Gastroesophageal sphincter (tissue), 4 donors: ENCODE measurements at regions not wholly inside any gene's neighbourhood (a gene's known extent, or its start where the extent isn't known, plus 50 kb on each side); places are given as distances from the start of the nearest gene placed in this dataset.

Source experiments
- ATAC-seq: fragments of 150-250 bp; one replicate; pipeline ENCODE4 v1.9.1; 2016; ENCODE audit warnings: mild to moderate bottlenecking, moderate library complexity
- H3K27ac ChIP-seq, 4 donors: fragments of 200-600 bp; sonication (generic) in 3 of 4; 1 replicate in 3 of 4; 2 replicates in 1 of 4; pipeline ENCODE4 v1.5.1; 2016 to 2019
- H3K27me3 ChIP-seq: fragments of 200-600 bp; sonication (generic); one replicate; pipeline ENCODE4 v1.5.1; 2019
- H3K36me3 ChIP-seq, 2 donors: fragments of 200-600 bp; sonication (generic); one replicate each; pipeline ENCODE4 v1.5.1; 2019; ENCODE audit warnings: control low read depth in 1 of 2
- H3K4me1 ChIP-seq, 3 donors: fragments of 200-600 bp; sonication (generic); 1 replicate in 2 of 3; 2 replicates in 1 of 3; pipeline ENCODE4 v1.5.1; 2016 to 2019; ENCODE audit warnings: control low read depth in 2 of 3
- H3K4me3 ChIP-seq, 2 donors: fragments of 200-600 bp; sonication (generic); one replicate each; pipeline ENCODE4 v1.5.1; 2019; ENCODE audit warnings: mild to moderate bottlenecking in 1 of 2, moderate library complexity in 1 of 2
- H3K9me3 ChIP-seq, 3 donors: fragments of 200-600 bp; sonication (generic); one replicate each; pipeline ENCODE4 v1.5.1; 2017 to 2019; ENCODE audit warnings: control low read depth in 2 of 3
- CTCF ChIP-seq, 4 experiments: fragments of 200-600 bp in 2 of 4; fragments of 450-650 bp in 2 of 4; sonication (generic) in 1 of 4; IDR thresholded peaks; one replicate each; pipeline ENCODE4 v1.5.1; 2017 to 2019; ENCODE audit warnings: antibody characterized with exemption in 4 of 4, mild to moderate bottlenecking in 2 of 4, moderate library complexity in 2 of 4
- EP300 ChIP-seq: sonication (generic); formaldehyde crosslinking; IDR thresholded peaks from one replicate; pipeline ENCODE4 v1.6.1; 2017; ENCODE audit warnings: antibody characterized with exemption, mild to moderate bottlenecking
- POLR2A ChIP-seq, 2 donors: fragments of 450-650 bp; IDR thresholded peaks; one replicate each; pipeline ENCODE4 v1.6.1; 2017; ENCODE audit warnings: antibody characterized with exemption in 2 of 2, mild to moderate bottlenecking in 2 of 2, moderate library complexity in 1 of 2
- POLR2AphosphoS5 ChIP-seq: sonication (generic); formaldehyde crosslinking; IDR thresholded peaks from one replicate; pipeline ENCODE4 v1.6.1; 2017; ENCODE audit warnings: antibody characterized with exemption
- WGBS, 2 donors: methylation state at CpG; one replicate each; pipeline ENCODE4 v1.1.5; 2018; ENCODE audit warnings: low coverage in 1 of 2; 5-methylcytosine and 5-hydroxymethylcytosine counted together

DNA sequence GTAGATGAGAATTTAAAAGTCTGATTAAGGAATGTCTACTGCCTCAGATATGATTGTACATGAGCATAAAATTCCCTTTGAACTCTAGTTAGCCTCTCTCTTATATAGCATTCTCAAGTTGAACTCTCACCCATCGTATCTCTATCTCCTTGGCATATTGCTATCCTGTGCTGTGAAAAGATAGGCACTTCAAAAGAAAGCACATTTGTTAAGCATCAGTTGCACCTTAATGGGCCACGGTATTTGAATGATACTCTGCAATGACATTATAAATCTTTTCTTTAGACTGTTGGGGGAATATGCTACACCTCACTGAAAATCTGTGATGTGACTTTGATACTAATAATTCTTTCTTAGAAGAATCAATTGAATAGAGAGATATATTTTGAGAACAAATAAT, 570.7 kb downstream of the JRKL start:
- Histone ChIP-seq H3K36me3 (no peaks in the 10 kb centered on the region), H3K4me3 (no peak overlapping the region), H3K27ac (no peak overlapping the region), H3K4me1 (no peaks in the 10 kb centered on the region), H3K27me3 (no peaks in the 10 kb centered on the region), H3K9me3 (no peaks in the 10 kb centered on the region)
- 36 to 49% methylated on average over 2 of the region's 2 CpGs for WGBS, 2 donors
- TF ChIP-seq POLR2AphosphoS5, result no peak
- TF ChIP-seq CTCF (IDR thresholded peaks at IDR 0.05), result no peak
- TF ChIP-seq POLR2A (IDR thresholded peaks at IDR 0.05), result no peak
- no peak for TF ChIP-seq EP300
- ATAC-seq, result no peak

- no peak for ATAC-seq
- no peak for TF ChIP-seq POLR2A (IDR thresholded peaks at IDR 0.05)
- TF ChIP-seq CTCF (IDR thresholded peaks at IDR 0.05), result no peak
- no peak for TF ChIP-seq POLR2AphosphoS5
- no peak for TF ChIP-seq EP300
- H3K27me3 ChIP-seq, result no peaks in the 10 kb centered on the region
- 80 to 87% methylated on average over 1 of the region's 1 CpG for WGBS, 2 donors
- H3K36me3 ChIP-seq, result no peaks in the 10 kb centered on the region
- no peak overlapping the region for H3K27ac ChIP-seq
- no peaks in the 10 kb centered on the region for H3K4me1 ChIP-seq
- no peaks in the 10 kb centered on the region for H3K9me3 ChIP-seq
- H3K4me3 ChIP-seq, result no peak overlapping the region
Observed at GRCh38 chr11:96960926-96961325, 571.1 kb downstream of the JRKL start.

DNA sequence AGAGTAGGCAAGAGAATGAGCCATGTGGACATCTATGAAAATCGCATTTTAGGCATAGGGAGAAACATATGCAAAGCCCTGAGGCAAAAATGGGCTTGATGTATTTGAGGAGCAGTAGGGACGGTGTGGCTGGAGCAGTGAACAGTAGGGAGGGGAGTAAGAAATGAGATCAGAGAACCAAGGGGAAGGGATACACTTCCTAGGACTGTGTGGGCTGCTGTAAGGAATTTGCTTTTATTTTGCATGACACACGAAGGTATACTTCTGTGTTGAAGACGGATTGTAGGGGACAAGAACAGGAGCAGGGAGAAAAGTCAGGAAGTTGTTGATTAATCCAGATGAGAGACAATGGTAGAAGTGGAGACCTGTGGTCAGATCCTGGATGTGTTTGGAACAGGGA, 572.1 kb downstream of the JRKL start:
- H3K4me3 ChIP-seq, result no peak overlapping the region
- no peaks in the 10 kb centered on the region for H3K36me3 ChIP-seq
- ATAC-seq, result no peak
- no peaks in the 10 kb centered on the region for H3K9me3 ChIP-seq
- 64 to 76% methylated on average over 3 to 4 of the region's 4 CpGs for WGBS, 2 donors
- H3K27ac ChIP-seq, result no peak overlapping the region
- H3K27me3 ChIP-seq, result no peaks in the 10 kb centered on the region
- TF ChIP-seq POLR2AphosphoS5, result no peak
- no peak for TF ChIP-seq CTCF (IDR thresholded peaks at IDR 0.05)
- no peak for TF ChIP-seq EP300
- TF ChIP-seq POLR2A (IDR thresholded peaks at IDR 0.05), result no peak
- H3K4me1 ChIP-seq, result no peaks in the 10 kb centered on the region

DNA sequence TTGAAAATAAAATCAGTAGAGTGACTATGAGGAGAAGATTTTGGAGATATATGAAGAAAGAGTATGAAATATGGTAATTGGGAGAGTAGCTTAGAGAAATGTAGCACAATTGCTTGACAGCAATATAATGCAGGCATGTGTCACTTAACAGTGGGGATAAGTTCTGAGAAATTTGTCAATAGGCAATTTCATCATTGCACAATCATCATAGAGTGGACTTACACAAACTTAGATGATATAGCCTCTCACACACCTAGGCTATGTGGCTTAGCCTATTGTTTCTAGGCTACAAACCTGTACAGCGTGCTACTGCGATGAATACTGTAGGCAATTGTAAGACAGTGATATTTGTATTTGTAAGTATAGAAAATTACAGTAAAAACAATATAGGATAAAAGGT, 573.6 kb downstream of the JRKL start:
- Histone ChIP-seq H3K36me3 (no peaks in the 10 kb centered on the region), H3K27ac (no peak overlapping the region), H3K4me3 (no peak overlapping the region), H3K27me3 (no peaks in the 10 kb centered on the region), H3K4me1 (no peaks in the 10 kb centered on the region), H3K9me3 (no peaks in the 10 kb centered on the region)
- 92 to 93% methylated on average over 2 of the region's 2 CpGs for WGBS, 2 donors
- no peak for TF ChIP-seq POLR2A (IDR thresholded peaks at IDR 0.05)
- TF ChIP-seq POLR2AphosphoS5, result no peak
- no peak for TF ChIP-seq CTCF (IDR thresholded peaks at IDR 0.05)
- TF ChIP-seq EP300, result no peak
- no peak for ATAC-seq

DNA sequence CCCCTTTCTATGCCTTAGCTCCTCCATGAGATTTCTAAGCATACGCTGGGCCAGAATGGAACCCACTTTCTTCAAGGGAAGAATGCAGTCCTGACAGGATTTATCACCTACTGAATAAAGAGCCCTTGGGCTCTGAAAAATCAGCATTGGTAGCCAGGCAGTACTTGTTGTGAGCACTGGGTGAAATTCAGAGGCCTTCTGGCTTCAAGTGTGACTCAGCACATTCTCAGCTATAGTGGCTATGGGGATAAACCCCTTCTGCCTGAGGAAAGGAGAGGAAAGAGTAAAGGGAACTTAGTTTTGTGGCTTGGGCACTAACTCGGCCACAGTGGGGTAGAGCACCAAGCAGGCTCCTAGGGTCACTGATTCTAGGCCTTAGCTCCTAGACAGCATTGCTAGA, 574.8 kb downstream of the JRKL start:
- no CpG with 5 or more reads among the region's 2 CpGs for WGBS, 2 donors
- H3K36me3 ChIP-seq, result no peaks in the 10 kb centered on the region
- no peak overlapping the region for H3K27ac ChIP-seq
- no peaks in the 10 kb centered on the region for H3K4me1 ChIP-seq
- no peak for ATAC-seq
- no peaks in the 10 kb centered on the region for H3K27me3 ChIP-seq
- no peaks in the 10 kb centered on the region for H3K9me3 ChIP-seq
- H3K4me3 ChIP-seq, result no peak overlapping the region
- no peak for TF ChIP-seq CTCF (IDR thresholded peaks at IDR 0.05)
- TF ChIP-seq EP300, result no peak
- TF ChIP-seq POLR2AphosphoS5, result no peak
- no peak for TF ChIP-seq POLR2A (IDR thresholded peaks at IDR 0.05)
